SU-DHL-6 (cell line): ENCODE measurements at regions not wholly inside any gene's neighbourhood (a gene's known extent, or its start where the extent isn't known, plus 50 kb on each side); places are given as distances from the start of the nearest gene placed in this dataset.
"Not testable (repeated sequence)": the region's sequence is repeated elsewhere in the genome, so short reads cannot be mapped to it uniquely, and the experiment has no call there.

ENCODE experiments used
- H2AFZ ChIP-seq: fragments of 200-600 bp; sonication (generic); 2 replicates; pipeline ENCODE4 v1.6.1; 2014; ENCODE audit warnings: low read depth, mild to moderate bottlenecking, moderate library complexity, mixed read lengths, antibody characterized with exemption, low read length; ENCODE audit not compliant: severe bottlenecking
- H3F3A ChIP-seq: fragments of 200-600 bp; shearing (Covaris generic); 2 replicates; pipeline ENCODE4 v1.6.0; 2016; ENCODE audit warnings: antibody characterized with exemption, mild to moderate bottlenecking; ENCODE audit not compliant: insufficient read depth
- H3K27ac ChIP-seq: fragments of 200-600 bp; sonication (generic); 2 replicates; pipeline ENCODE4 v1.5.1; 2016; ENCODE audit warnings: low read depth, mild to moderate bottlenecking, low read length, moderate library complexity, mixed read lengths
- H3K27me3 ChIP-seq: fragments of 200-600 bp; sonication (generic), shearing (Covaris generic); 2 replicates; pipeline ENCODE4 v1.6.0; 2014; ENCODE audit warnings: mild to moderate bottlenecking, low read length
- H3K36me3 ChIP-seq: fragments of 200-600 bp; sonication (generic); 2 replicates; pipeline ENCODE4 v1.6.1; 2014; ENCODE audit warnings: mild to moderate bottlenecking, low read length, mixed read lengths
- H3K4me2 ChIP-seq: fragments of 300-600, 200-600 bp; shearing (Covaris generic), sonication (generic); 2 replicates; pipeline ENCODE4 v1.6.0; 2014; ENCODE audit warnings: low read length, low read depth, mild to moderate bottlenecking; ENCODE audit not compliant: poor library complexity, severe bottlenecking
- H3K4me3 ChIP-seq: fragments of 200-600 bp; sonication (generic); 2 replicates; pipeline ENCODE4 v1.5.1; 2014; ENCODE audit warnings: antibody characterized with exemption, low read length, mild to moderate bottlenecking, mixed read lengths; ENCODE audit not compliant: insufficient read depth, poor library complexity, severe bottlenecking
- H3K79me2 ChIP-seq: fragments of 200-600 bp; sonication (generic); 2 replicates; pipeline ENCODE4 v1.6.1; 2014; ENCODE audit warnings: mild to moderate bottlenecking, low read length, moderate library complexity; ENCODE audit not compliant: insufficient read depth
- H3K9ac ChIP-seq: fragments of 200-600 bp; sonication (generic); 2 replicates; pipeline ENCODE4 v1.7.0; 2014; ENCODE audit warnings: mild to moderate bottlenecking, low read length
- H3K9me2 ChIP-seq: fragments of 200-600 bp; sonication (generic); replicated peaks from 2 replicates; pipeline ENCODE4 v1.6.1; 2014; ENCODE audit warnings: low read length; ENCODE audit not compliant: insufficient read depth
- H3K9me3 ChIP-seq: fragments of 200-600 bp; sonication (generic); 2 replicates; pipeline ENCODE4 v1.6.1; 2014; ENCODE audit warnings: low read length, mixed read lengths; ENCODE audit not compliant: insufficient read depth
- H4K20me1 ChIP-seq: fragments of 200-600 bp; sonication (generic); 2 replicates; pipeline ENCODE4 v1.6.1; 2014; ENCODE audit warnings: low read depth, mild to moderate bottlenecking, antibody characterized with exemption, low read length, moderate library complexity, mixed read lengths
- CTCF ChIP-seq: fragments of 200-600 bp; sonication (generic); IDR thresholded peaks from one replicate; pipeline ENCODE4 v1.5.1; 2017; ENCODE audit warnings: antibody characterized with exemption, mild to moderate bottlenecking, low read length, moderate library complexity; ENCODE audit not compliant: insufficient read depth, poor library complexity, severe bottlenecking
- EZH2phosphoT487 ChIP-seq: fragments of 200-600 bp; sonication (generic), shearing (Covaris generic); conservative IDR thresholded peaks from 2 replicates; pipeline ENCODE4 v1.6.1; 2018; ENCODE audit warnings: mild to moderate bottlenecking, antibody characterized with exemption, low read length, moderate library complexity, mixed read lengths

- Histone ChIP-seq H3K4me2 (no peak overlapping the region), H3K36me3 (no peaks in the 10 kb centered on the region), H3K27me3 (no peaks in the 10 kb centered on the region), H3K27ac (no peak overlapping the region), H3K4me3 (no peak overlapping the region), H4K20me1 (no peaks in the 10 kb centered on the region), H3F3A (no peaks in the 10 kb centered on the region), H3K79me2 (no peaks in the 10 kb centered on the region), H3K9ac (no peak overlapping the region), H2AFZ (no peak overlapping the region), H3K9me2 (no peaks in the 10 kb centered on the region), H3K9me3 (no peaks in the 10 kb centered on the region)
- no peak for TF ChIP-seq EZH2phosphoT487
- no peak for TF ChIP-seq CTCF
Observed at GRCh38 chr20:40967700-40968099, 60.9 kb upstream of the TOP1 start.

- peak overlapping the region; percentile 75 for H2AFZ ChIP-seq
- H3K9ac ChIP-seq, result peak overlapping the region; percentile 34; the same call in 1 of the 2 replicates
- H3K36me3 ChIP-seq, H4K20me1 ChIP-seq, H3K27ac ChIP-seq, H3F3A ChIP-seq, H3K79me2 ChIP-seq, H3K9me2 ChIP-seq, H3K9me3 ChIP-seq, H3K27me3 ChIP-seq: not testable (repeated sequence)
- TF ChIP-seq CTCF, result peak; percentile 93
- H3K4me3 ChIP-seq, result peak overlapping the region; percentile 16
- peak overlapping the region; percentile 61 for H3K4me2 ChIP-seq
Observed at GRCh38 chr20:40968816-40969562, 59.6 kb upstream of the TOP1 start.

GRCh38 chr20:40970218-40970617, 58.4 kb upstream of the TOP1 start:
- Histone ChIP-seq H3K79me2 (no peaks in the 10 kb centered on the region), H3K9me2 (no peaks in the 10 kb centered on the region), H2AFZ (no peak overlapping the region), H3K36me3 (no peaks in the 10 kb centered on the region), H3K9me3 (no peaks in the 10 kb centered on the region), H3K4me2 (no peak overlapping the region), H4K20me1 (no peaks in the 10 kb centered on the region), H3K4me3 (no peak overlapping the region), H3K27ac (no peak overlapping the region), H3K27me3 (no peaks in the 10 kb centered on the region), H3F3A (no peaks in the 10 kb centered on the region), H3K9ac (no peak overlapping the region)
- TF ChIP-seq CTCF, result no peak
- TF ChIP-seq EZH2phosphoT487, result no peak
